ENCODE measurements at regions not wholly inside any gene's neighbourhood (a gene's known extent, or its start where the extent isn't known, plus 50 kb on each side); places are given as distances from the start of the nearest gene placed in this dataset.

- TF ChIP-seq, protein P1, sequence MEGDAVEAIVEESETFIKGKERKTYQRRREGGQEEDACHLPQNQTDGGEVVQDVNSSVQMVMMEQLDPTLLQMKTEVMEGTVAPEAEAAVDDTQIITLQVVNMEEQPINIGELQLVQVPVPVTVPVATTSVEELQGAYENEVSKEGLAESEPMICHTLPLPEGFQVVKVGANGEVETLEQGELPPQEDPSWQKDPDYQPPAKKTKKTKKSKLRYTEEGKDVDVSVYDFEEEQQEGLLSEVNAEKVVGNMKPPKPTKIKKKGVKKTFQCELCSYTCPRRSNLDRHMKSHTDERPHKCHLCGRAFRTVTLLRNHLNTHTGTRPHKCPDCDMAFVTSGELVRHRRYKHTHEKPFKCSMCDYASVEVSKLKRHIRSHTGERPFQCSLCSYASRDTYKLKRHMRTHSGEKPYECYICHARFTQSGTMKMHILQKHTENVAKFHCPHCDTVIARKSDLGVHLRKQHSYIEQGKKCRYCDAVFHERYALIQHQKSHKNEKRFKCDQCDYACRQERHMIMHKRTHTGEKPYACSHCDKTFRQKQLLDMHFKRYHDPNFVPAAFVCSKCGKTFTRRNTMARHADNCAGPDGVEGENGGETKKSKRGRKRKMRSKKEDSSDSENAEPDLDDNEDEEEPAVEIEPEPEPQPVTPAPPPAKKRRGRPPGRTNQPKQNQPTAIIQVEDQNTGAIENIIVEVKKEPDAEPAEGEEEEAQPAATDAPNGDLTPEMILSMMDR (IDR thresholded peaks at IDR 0.05): no peak
- no peak for TF ChIP-seq ZFX (IDR thresholded peaks at IDR 0.05; ENCODE audit: borderline replicate concordance)
Measured at GRCh38 chrX:96474029-96474740, 210.5 kb upstream of the DIAPH2 start.

Data from 22Rv1 (cell line).